Inflammatory macrophage treated with lipopolysaccharide for 1 hour (primary cell): ENCODE measurements at regions not wholly inside any gene's neighbourhood (a gene's known extent, or its start where the extent isn't known, plus 50 kb on each side); places are given as distances from the start of the nearest gene placed in this dataset.

Experiments used
- DNase-seq, 2 donors: peaks; one replicate each; pipeline ENCODE4 v3.0.0-alpha.2; 2020 to 2022

DNA sequence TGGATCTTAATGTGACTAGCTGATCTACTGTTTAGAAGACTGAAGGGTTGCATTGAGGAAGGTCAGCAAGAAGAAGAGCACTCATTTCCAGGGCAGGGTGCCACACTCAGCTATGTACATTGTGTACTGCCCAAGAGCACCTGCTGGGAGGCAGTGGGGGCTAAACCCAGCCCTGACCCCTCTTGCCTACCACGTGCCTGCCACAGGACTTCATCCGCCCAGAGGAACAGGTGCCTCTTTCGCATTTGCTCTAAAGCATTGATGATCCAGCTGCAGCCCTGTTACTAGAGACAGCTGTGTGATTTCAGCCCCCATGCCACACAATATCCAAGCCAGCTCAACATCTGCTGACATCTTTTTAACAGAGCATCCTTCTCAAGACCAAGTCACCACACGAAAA lies 341.8 kb downstream of the LMX1A start:
- no peak for DNase-seq

DNA sequence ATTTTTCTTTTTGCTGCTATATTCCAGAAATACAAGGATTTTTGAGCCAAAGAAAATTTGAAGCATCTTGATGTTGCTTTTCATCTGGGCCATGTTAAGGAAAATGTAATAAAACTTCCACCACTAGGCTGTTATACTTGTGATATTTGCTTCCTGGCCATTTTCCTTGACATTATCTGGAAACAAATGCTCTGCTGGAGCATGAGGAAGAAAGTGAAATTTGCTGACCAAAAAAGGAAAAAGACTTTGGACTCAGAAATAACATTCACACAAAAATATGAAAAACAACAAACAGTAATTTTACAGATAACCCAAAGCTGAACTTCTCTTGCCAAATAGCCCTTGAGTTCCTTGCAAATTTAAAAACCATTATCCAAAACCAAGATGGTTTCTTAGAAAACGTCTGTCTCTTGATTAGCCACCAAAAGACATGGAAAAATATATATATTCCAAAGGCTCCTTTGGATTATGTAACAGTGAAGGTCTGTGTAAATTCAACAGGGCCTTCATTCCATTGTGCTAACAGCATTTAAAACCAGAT lies 344.5 kb downstream of the LMX1A start:
- DNase-seq: no peak

DNA sequence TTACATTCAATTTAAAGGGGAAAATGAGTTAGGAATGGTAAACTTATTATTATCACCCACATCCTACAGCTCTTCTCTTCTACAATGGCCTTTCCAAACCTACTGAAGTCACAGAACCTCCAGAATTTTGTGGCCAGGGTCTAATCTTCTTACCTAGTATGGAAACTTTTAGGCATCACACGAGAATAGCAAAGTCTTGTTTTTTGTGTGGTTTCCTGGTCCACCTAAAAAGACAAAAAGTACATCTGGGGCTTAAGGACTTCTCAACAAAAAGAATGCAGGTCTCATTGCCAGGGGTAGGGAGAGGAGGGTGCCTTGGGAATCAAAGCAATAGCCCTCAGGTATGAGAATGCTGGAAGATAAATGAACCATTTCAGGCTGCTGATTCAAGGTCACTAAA lies 345.3 kb downstream of the LMX1A start:
- no peak for DNase-seq

DNA sequence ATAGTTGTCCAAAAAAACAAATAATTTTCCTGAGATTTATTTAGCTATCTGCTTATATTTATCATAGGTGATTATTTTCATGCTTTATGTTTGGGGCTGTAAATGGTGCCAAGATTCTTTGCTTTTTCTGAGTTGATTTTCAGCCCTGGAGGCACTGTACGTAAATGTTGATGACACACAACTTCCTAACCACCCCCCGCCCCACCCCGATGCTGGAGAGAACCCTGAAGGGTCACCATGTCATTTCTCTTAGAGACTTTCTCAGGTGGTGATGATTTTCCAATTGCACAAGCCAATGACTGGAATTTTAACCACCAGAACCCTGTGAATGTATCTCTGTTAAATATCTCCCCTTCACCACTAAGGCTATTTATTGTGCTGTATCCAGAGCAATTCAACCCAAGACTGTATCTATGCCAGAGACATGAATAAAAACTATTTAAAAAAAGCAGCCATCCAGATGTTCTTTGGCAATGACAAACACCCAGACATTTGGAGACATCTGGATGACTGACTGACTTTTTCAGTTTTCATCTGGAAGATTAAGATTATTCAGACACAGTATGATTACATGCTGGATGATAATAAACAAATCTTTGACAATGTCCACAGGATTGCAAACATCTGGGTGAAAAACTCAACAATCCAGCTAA lies 346.0 kb downstream of the LMX1A start:
- DNase-seq: no peak

DNA sequence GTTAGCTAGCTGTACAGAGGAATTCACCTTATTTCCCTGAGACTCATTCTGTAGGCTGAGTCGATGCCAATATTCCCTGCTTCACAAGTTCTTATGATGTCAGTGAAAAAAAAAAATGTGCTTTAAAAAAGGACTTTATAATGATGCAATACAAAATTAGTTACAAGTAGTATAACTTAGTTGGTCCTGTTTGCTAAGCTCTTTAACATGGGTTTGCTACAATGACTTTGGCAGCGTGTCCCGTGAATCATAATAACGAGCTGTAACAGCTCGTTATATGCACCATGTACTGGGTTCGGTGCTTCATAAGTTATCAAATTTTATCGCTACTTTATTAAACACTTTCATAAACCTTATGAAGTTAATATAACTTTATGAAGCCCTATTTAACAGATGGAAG lies 349.7 kb downstream of the LMX1A start:
- DNase-seq: no peak

DNA sequence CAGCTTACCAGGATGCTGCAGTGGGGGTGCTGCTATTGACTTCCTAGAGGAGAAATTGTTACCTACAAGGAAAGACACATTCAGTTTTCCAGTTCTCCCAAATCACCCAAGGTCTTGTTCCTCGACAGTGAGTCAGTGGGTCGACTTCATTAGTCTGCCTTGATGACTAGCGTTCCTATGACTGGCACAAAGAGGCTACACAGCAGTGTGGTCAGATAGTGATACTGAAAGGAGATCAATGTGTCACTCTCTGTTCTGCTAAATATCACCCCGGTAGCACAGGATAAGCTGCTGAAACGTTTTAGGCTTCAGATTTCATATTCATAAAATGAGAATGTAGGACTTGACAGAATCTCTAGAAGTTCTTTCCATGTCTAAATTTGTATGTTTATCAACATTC lies 357.4 kb downstream of the LMX1A start:
- no peak for DNase-seq

DNA sequence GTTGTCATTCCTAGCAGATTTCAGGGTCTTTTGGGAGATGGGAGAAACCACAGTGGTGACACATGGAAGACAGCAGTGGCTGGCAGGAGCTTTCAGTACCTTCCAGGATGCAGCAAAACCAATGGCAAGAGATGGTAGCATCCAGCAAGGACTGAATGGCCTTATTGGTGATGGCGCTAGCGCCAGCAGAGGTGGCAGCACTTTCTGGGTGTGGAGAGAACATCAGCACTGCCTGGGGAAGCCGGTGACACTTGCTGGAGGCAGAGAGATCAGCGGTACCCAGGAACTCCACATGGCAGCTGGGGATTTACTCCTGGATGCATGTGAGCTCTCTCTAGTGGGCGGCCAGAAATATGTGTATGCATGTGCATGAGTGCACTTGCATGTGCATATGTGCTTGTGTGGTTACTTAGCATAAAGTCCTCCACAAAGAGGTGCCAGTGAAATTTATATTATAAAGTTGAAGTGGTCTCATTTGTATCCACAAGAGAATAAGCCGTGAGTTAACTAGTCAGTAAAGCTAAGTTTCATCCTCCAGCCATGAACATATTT lies 364.7 kb downstream of the LMX1A start:
- no peak for DNase-seq

DNA sequence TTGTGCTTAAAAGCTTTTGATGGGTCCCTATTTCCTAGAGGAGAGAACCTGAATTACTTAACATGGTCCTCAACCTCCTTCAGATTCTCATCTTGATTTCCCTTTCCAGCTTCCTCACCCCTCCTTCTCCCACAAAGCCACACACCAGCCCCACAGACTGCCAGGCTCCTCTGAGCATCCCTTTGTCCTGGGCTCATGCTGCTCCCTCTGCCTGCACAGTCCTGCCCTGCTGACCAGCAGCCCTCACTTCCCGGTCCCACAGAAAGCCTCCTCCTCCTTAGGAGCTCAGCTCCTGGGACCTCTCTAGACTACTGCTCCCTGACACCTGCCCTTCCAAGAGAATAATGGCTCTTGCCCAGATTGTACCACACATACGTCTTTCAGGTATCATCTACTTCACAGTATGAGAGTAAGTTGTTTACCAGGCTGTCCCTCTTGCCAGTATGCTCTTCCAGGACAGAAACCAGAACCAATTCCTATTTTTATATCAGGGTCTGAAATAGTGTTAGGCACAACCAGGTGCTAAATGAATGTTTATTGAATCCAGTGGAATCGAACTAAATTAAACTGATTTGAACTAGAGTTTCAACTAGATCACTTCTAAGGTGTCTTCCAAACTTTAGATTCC lies 373.4 kb downstream of the LMX1A start:
- DNase-seq: no peak

DNA sequence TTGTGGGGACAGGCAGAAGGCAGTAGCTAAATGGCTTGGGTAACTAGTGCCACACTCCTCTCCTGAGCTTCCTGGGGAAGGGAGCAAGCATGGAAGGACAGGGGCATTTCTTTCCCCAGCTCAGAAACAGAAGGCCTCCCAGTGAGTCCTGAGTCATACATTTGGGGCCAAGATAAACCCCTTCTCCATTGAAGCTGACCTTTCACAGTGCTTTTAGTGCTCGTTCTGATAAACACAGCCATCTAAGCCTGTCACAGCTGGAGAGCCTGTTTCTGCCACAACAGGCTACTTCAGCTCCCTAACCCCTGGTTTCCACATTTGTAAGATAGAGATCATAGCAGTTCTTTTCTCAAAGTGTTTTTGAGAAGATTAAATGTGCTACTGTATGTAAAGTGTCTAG lies 374.0 kb downstream of the LMX1A start:
- DNase-seq: no peak

DNA sequence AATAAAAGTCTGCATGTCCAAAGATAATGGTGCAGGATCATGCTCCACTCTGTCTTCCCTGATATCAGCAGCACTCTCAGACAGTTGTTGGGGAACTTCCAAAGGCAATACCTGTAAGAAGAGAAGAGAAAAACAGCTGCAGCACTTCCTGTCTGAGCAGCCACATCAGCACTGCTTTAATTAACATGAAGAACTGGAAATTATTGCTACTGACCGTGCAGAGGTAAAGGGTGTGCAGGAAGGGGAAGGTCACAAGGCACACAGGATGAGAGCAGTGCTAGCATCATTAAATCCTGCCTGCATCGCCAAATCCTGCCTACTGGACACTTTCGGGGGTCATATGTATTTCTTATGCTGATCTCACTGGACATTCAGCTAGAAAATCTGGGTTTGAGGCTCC lies 379.0 kb downstream of the LMX1A start:
- DNase-seq: no peak

DNA sequence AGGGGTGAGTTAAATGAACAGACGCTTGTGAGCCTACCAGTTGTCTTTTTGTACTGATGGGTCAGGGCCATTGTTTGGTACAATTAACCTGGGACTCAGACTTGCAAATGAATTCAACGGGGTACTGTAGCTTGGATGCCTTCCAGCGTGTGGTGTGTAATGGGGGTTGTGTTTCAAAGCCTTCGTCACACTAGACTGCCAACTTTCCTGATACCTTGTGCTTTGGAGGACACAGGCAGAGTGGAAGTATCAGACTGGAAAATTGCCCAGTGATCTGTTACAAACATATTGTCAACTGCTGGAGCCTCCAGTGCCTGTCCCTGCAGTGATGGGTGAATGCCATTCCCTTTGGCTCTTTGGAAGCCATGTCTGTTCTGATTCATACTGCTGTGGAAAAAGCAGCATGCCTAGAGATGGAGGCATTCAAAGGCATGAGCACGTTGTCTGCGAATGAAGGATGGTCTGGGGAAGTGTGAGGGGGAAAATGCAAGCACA lies 384.5 kb downstream of the LMX1A start:
- no peak for DNase-seq

DNA sequence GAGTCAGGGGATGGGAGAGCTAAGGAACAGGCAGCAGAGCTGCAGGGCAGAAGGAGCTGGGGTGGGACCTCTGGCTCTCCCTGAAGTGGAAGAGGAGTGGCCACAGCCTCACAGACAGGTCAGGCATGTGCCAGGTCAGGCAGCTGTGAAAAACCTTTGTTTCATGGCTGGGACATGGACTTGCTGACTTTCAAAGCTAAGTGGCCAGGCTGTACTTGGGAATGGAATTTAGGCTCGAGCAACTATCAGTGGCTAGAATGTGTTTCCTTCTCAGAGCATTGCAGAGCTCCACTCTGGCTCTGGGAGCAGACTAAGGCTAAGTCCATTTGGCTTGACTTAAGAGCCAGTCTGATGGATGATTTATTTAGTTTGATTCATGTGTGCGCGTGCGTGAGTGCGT lies 385.1 kb downstream of the LMX1A start:
- no peak for DNase-seq

DNA sequence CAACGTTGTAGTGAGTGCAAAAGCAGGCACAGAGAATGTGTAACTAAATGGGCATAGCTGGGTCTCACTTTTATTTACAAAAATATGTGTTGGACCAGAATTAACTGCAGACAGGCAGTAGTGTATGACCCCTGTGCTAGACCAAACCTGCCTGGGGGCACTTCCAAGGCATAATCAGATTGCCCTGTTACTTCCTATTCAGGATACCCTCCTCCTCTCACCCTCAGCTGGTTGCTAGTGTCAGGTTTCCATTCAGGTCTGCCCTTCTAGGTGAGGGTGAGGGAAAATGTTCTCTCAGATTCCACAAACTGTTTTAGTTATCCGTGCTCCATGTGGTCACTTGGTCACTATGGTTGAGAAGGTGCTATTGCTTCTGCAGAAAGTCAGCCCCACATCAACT lies 387.3 kb downstream of the LMX1A start:
- DNase-seq: no peak

DNA sequence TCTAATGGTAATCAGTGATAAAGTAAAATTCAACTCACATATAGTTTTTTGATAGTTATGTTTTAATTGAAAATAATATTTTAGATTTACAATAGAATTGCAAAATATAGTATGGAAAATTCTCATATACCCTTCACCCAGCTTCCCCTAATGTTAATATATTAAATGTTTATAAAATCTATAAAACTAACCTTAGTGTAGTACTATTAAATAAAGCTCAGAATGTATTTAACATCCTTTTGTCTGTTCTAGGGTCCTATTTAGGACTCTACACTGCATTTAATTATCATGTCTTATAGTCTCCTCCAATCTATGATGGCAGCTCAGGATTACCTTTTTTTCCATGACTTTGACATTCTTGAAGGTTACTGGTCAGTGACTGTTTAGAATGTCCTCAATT lies 389.2 kb downstream of the LMX1A start:
- DNase-seq: no peak

DNA sequence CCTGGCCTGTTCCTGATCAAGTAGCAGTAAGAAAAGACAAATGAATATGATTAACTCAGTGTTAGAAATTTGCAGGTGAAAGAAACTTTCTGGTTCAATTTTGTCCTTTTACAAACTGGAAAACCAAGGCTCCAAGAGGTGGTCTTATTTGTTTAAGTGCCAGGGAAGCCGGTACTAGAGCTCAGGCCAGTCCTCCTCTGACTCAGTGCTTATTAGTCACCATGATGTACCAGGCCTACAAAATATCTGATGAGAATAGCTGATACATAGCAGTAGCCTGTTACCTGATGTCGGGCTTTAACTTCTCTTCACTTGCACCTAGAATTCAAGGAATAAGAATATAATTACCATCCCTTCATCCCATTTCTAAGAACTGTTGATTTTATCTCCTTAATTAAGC lies 394.8 kb downstream of the LMX1A start:
- no peak for DNase-seq

DNA sequence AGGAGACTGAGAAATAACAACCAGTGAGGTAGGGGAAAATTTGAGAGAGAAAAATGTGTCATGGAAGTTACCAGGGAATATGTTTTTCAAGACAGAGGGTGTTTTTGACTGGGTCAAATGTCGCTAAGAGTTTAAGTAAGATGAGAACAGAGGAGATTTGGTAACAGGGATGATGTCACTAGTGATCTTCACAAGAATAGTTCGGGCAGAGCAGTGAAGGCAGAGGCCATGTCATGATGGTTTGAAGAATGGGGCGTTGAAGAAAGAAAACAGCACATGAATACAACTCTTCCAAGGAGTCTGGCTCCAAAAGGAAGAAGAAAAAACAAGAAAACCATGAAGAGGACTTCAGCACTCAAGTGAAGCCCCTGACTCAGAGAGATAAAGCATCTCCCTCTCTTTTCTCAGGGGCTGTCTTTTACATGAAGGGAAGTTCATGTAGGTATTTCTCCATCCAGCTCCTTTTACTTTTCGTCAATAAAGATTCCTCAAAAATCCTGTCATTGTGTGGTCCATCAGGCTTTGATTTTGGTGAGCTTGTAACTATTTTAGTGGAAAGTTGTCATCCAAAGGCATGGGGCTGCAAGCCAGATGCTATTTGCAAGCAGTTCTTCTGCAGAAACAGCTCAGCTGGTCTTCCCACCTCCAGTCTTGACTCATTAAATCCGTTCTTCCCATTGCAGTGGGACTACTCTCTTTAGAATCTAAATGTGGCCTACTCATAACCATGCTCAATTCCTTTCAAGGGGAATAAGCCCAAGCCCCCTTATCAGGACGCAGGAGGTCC lies 397.3 kb downstream of the LMX1A start:
- no peak for DNase-seq

DNA sequence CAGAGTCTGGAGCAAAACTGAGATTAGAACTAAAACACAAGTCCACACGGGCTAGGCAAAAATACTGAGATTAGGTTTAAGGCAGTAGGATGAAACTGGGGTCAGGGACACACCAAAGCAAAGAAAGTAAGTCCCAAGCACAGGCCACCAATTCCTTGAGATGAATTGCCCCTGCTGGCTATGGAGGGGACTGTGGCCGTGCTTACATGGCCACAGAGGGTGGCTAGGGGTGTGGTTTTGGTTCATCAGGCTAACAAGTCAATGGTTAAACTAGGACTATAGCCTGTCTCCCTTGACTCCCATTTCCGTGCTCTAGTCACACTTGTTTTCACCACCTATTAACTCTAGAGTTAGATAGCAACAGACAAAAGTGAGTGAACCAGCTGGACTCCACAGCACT lies 394.8 kb downstream of the PBX1 start:
- no peak for DNase-seq

DNA sequence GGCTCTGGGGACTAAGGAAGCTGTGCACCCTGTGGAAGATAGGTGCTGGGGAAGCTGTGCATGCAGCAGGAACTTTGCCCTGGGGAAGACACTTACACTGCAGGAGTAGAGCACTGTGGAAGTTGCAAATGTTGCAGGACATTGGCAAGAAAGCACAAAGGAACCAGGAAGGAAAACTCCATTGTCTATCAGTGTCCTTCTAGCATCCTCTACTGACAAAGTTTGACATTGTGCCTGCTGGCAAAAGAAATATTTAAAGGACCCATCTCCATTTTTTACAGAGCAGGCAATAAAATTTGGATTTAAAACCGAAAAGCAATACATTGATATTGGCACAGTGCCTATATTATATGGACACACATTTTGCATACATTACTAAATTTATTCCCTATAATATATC lies 394.1 kb downstream of the PBX1 start:
- DNase-seq: no peak

DNA sequence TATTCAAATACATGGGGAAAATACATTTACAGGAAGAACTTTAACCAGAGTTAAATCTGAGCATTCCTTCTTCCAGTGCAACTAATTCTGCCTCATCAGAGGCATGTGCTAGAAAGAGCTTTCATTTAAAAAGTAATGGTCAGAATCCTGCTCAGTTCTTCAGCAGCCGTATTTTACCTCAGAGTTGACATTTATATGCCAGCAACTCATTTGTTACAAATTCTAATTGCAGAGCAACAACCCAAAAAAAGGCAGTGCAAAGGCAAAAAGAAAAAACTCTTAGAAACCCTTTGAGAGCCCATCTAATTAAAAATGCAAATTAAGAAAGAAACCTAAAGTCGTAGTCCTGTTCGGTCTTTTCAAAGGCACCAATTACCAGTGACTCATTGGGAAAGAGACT lies 392.5 kb downstream of the PBX1 start:
- DNase-seq: no peak

DNA sequence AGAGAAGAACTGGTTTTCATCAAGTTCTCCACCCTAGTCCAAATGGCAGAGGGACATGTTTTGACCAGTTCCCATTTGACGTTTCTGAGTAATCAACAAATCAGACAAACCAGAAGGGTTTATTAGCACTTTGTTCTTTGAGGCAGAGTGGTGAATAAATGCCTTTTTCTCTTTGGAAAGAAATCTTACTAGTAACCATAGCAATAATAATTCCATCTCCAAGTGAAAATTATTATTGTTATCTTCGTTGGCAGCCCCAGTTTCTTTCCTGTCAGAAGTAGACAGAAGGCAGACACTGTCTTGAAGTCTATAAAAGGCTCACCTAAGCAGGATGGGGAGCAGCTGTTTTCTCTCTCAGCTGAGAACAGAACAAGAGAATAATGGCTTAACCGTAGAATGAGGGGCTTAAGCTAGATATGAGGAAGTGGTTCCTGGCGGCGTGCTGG lies 391.6 kb downstream of the PBX1 start:
- DNase-seq: no peak

DNA sequence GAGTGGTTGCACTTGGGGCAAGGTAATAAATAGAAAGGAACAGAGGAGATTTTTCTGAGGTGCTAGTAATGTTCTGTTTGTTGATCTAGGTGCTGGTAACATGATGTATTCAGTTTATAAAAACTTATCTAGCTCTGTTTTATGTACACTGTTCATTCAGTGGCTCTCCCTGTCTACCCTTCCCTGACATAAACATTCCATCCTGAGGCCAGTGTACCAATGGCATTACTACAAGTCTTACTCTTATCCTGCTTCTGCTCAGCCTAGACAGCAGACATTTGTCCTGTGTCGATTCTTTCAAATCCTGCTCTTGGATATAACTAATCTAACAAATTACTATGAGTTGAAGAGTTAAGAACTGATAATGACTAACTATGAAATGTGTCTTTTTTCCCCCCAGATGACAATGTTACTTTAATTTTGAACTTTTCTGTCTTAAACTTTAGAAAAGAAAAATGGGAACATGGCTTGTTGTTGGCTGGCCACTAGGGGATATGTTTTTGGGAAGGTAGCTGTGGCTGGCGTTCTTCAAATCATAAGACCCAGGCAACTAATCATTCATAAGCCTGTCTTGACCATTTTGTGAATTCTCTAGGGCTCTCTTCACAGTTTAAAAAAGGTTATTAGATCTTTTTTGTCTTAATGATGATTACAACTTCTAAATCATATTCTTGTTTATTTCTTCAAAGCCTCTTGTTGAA lies 390.9 kb downstream of the PBX1 start:
- no peak for DNase-seq

DNA sequence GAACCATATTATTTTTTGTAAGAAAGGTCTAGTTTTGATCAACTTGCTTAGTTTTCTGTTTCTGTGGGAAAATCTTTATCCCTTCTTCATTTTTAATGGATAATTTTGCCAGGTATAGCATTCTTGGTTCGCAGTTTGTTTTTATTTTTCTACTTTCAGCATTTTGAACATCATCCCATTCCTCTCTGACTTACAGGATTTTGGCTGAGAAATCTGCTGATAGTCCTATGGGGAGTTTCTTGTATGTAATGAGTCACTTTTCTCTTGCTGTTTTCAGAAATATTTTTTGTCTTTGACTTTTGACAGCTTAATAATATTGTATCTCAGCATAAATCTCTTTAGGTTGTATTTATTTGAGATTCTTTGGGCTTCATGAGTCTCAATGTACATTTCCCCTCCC lies 389.1 kb downstream of the PBX1 start:
- no peak for DNase-seq

DNA sequence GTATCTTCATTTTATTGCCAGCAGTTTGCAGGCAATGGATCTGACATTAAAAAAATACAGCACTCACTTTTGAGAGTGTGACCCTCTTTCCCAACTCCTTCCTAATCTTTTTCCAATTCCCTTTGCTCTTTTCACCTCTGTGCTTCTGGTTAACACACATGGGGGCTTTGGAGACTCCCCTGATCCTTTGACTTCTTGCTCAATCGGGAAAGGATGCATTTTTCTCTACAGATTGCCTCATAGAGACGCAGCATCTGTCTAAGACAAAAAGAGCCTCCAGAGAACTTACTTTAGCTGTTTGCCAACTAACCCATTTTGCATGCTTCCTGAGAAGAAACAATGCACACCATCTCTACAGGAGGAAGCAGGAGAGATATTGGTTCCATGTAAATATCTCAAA lies 378.3 kb downstream of the PBX1 start:
- no peak for DNase-seq
